ENCODE measurements at regions not wholly inside any gene's neighbourhood (a gene's known extent, or its start where the extent isn't known, plus 50 kb on each side); places are given as distances from the start of the nearest gene placed in this dataset.

GRCh38 chr2:134011936-134012586 is 241.8 kb upstream of the MGAT5 start:
- intact Hi-C loops (cut with DNase I), result no loop called here
- no peak for TF ChIP-seq POLR2A (IDR thresholded peaks at IDR 0.05)
- no peak for TF ChIP-seq EP300 (IDR thresholded peaks at IDR 0.05)
- TF ChIP-seq POLR2AphosphoS5 (IDR thresholded peaks at IDR 0.05), result no peak
- TF ChIP-seq, protein P1, sequence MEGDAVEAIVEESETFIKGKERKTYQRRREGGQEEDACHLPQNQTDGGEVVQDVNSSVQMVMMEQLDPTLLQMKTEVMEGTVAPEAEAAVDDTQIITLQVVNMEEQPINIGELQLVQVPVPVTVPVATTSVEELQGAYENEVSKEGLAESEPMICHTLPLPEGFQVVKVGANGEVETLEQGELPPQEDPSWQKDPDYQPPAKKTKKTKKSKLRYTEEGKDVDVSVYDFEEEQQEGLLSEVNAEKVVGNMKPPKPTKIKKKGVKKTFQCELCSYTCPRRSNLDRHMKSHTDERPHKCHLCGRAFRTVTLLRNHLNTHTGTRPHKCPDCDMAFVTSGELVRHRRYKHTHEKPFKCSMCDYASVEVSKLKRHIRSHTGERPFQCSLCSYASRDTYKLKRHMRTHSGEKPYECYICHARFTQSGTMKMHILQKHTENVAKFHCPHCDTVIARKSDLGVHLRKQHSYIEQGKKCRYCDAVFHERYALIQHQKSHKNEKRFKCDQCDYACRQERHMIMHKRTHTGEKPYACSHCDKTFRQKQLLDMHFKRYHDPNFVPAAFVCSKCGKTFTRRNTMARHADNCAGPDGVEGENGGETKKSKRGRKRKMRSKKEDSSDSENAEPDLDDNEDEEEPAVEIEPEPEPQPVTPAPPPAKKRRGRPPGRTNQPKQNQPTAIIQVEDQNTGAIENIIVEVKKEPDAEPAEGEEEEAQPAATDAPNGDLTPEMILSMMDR (IDR thresholded peaks at IDR 0.05), result no peak
- 89 to 91% methylated on average over 6 of the region's 6 CpGs for WGBS, 2 donors
- H3K4me1 ChIP-seq, result no peaks in the 10 kb centered on the region
- no peak overlapping the region for H3K4me3 ChIP-seq
- no peak for DNase-seq
- H3K27me3 ChIP-seq, result no peaks in the 10 kb centered on the region
- H3K9me3 ChIP-seq, result no peaks in the 10 kb centered on the region
- H3K27ac ChIP-seq, result no peak overlapping the region
- no peaks in the 10 kb centered on the region for H3K36me3 ChIP-seq

GRCh38 chr2:134014196-134014960 is 239.5 kb upstream of the MGAT5 start:
- Histone ChIP-seq H3K9me3 (no peaks in the 10 kb centered on the region), H3K27me3 (no peaks in the 10 kb centered on the region), H3K4me1 (no peaks in the 10 kb centered on the region), H3K36me3 (no peaks in the 10 kb centered on the region), H3K4me3 (no peak overlapping the region), H3K27ac (no peak overlapping the region)
- intact Hi-C loops (cut with DNase I), result no loop called here
- 85 to 94% methylated on average over 3 of the region's 3 CpGs for WGBS, 2 donors
- no peak for TF ChIP-seq POLR2AphosphoS5 (IDR thresholded peaks at IDR 0.05)
- DNase-seq, result no peak

DNA sequence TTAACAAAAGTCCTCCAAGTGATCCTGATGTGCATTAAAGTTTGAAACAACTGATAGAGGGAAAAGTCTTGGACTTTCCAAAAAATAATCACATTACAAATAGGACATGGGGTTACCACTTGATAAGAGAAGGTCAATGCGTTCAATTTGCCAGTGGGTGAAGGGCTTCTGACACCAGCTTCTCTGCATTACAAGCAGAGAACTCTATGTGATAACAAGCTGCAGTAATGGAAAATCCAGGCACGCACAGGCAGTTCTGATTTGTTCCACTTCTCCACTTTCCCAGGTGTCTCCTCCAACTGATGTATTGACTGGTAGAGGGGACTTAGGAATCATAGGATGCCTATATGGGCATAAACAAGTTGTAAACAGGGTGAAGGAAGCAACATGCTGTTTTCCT is 234.0 kb upstream of the MGAT5 start:
- Histone ChIP-seq H3K4me1 (no peaks in the 10 kb centered on the region), H3K9me3 (no peaks in the 10 kb centered on the region), H3K36me3 (no peaks in the 10 kb centered on the region), H3K27ac (no peak overlapping the region), H3K4me3 (no peak overlapping the region), H3K27me3 (no peaks in the 10 kb centered on the region)
- no peak for DNase-seq
- WGBS, 2 donors, result 87 to 93% methylated on average over 2 of the region's 2 CpGs
- intact Hi-C loops (cut with DNase I), result no loop called here
- TF ChIP-seq, protein P1 (IDR thresholded peaks at IDR 0.05), result no peak
- no peak for TF ChIP-seq POLR2AphosphoS5 (IDR thresholded peaks at IDR 0.05)
- no peak for TF ChIP-seq POLR2A (IDR thresholded peaks at IDR 0.05)
- no peak for TF ChIP-seq EP300 (IDR thresholded peaks at IDR 0.05)

GRCh38 chr2:134020608-134021007 is 233.3 kb upstream of the MGAT5 start:
- TF ChIP-seq EP300 (IDR thresholded peaks at IDR 0.05) (no peak), POLR2A (IDR thresholded peaks at IDR 0.05) (no peak), POLR2AphosphoS5 (IDR thresholded peaks at IDR 0.05) (no peak)
- TF ChIP-seq, protein P1 (IDR thresholded peaks at IDR 0.05), result no peak
- Histone ChIP-seq H3K36me3 (no peaks in the 10 kb centered on the region), H3K27ac (no peak overlapping the region), H3K27me3 (no peaks in the 10 kb centered on the region), H3K4me3 (no peak overlapping the region), H3K9me3 (no peaks in the 10 kb centered on the region), H3K4me1 (no peaks in the 10 kb centered on the region)
- intact Hi-C loops (cut with DNase I), result no loop called here
- no peak for DNase-seq
- 66 to 78% methylated on average over 3 of the region's 3 CpGs for WGBS, 2 donors

DNA sequence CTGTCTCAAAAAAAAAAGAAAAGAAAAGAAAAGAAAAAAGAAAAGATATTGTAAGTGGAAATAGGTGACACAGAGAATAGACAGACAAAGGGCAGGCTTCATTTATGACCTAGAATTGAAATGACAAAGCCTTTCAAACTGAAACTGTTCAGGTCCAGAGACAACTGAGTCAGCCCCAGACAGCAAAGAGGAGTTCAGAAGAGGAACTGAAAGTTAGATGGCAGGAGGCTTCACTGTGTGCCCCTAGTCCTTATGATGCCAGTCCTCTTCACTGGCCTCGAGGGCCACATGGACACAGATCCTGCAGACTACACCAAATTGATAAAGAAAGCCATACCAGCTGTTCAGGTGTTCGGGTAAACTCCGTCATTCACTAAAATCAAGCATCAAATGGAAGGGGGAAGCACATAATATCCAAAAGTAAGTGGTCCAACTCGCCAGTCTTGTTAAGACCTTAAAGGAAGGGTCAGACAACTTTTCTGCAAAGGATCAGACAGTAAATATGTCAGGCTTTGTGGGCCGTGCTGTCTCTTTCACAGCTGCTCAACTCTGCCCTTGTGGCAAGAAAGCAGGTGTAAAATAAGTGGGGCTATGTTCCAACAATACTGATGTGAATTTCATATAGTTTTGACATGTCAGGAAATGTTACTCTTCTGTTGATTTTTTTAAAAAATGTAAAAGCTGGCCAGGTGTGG is 231.9 kb upstream of the MGAT5 start:
- intact Hi-C loops (cut with DNase I), result no loop called here
- WGBS, 2 donors, result 84 to 87% methylated on average over 5 of the region's 5 CpGs
- Histone ChIP-seq H3K4me3 (no peak overlapping the region), H3K27me3 (peaks cover 0 to under 1% (median 0%) of the 10 kb centered on the region in 3 donors), H3K9me3 (no peaks in the 10 kb centered on the region), H3K27ac (no peak overlapping the region), H3K36me3 (no peaks in the 10 kb centered on the region), H3K4me1 (no peaks in the 10 kb centered on the region)
- TF ChIP-seq EP300 (IDR thresholded peaks at IDR 0.05), result no peak
- TF ChIP-seq, protein P1 (IDR thresholded peaks at IDR 0.05), result no peak
- no peak for TF ChIP-seq POLR2A (IDR thresholded peaks at IDR 0.05)
- no peak for TF ChIP-seq POLR2AphosphoS5 (IDR thresholded peaks at IDR 0.05)
- DNase-seq, result no peak
